Inflammatory macrophage treated with lipopolysaccharide for 1 hour (primary cell): ENCODE measurements at regions not wholly inside any gene's neighbourhood (a gene's known extent, or its start where the extent isn't known, plus 50 kb on each side); places are given as distances from the start of the nearest gene placed in this dataset.
A peak's percentile ranks its signal among the peaks of the same experiment; 100 is the strongest.
"Not testable (repeated sequence)": the region's sequence is repeated elsewhere in the genome, so short reads cannot be mapped to it uniquely, and the experiment has no call there.

Source experiments
- DNase-seq, 2 donors: peaks; one replicate each; pipeline ENCODE4 v3.0.0-alpha.2; 2020 to 2022

DNA sequence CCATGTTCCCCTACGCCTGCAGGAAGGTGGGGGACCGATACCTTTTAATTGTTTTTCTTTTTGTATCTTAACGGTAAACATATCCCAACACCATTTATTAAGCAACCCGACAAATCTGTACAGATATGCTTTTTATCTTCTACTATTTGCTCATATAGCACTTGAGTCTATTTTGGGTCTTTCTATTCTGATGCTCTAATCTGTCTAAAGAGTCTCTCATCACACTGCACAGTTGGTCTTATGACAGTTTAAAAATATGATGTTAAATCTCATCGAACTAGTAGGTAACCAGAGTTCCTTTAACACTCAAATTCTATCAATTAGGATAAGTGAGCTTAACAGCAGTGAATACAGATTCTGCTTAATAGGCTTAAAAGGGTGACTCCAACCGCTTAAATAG, 111.6 kb downstream of the SOCS6 start:
- DNase-seq, result no peak

DNA sequence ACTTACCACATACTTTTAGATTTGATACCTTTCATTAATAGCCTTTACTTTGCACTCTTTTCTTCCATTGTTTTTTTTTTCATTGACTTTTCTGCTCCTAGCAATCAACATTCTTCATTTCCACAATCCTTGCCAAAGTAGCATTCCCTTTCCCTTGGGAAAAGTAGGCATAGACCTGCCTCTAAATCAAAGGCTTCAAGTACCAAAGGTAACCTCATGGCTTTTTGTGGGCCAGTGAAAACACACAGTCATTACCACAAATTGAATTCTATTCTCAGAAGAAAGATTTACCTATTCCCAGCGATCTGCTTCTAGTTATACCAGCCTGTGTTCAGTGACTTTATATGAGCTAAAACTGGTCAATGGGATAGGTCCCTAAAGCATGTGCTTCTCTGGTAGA, 109.2 kb downstream of the SOCS6 start:
- DNase-seq, result no peak

DNA sequence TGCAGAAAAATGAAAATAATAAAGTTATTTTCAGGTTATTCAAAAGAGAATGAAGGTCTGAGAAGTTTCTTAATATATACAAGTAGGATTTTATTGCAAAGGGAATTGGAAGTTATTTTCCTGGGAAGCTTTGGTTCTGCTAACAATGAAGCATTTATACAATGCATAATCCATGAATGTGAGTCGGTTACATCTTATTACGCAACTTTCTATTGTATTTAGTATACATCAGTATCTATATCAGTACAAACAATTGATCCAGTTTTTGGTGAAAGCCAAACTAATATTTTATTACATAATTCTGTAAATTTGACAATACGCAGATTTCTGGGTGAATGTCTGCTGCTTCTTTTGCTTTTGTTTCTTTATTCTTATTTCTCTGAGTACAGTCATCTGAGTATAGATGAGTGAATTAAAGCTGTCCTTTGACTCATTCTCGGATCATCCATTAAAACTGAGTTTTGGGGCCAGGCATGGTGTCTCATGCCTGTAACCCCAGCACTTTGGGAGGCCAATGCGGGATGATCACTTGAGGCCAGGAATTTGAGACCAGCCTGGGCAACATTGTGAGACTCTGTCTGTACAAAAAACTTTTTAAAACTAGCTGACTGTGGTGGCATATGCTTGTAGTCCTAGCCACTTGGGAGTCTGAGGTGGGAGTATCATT, 108.5 kb downstream of the SOCS6 start:
- no peak for DNase-seq

DNA sequence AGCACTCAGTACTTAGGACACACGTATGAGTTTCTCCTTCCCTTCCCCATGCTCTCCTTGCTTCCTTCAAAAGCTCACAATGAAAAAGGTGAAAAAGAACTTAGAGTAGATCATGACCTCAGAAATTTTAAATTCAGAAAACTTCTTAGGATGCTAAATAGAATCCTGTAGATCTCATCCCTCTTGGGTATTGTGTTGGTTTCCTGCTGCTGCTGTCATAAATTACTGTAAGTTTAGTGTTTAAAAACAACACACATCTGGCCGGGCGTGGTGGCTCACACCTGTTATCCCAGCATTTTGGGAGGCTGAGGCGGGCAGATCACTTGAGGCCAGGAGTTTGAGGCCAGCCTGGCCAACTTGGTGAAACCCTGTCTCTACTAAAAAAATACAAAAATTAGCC, 106.9 kb downstream of the SOCS6 start:
- DNase-seq, result not testable (repeated sequence)

DNA sequence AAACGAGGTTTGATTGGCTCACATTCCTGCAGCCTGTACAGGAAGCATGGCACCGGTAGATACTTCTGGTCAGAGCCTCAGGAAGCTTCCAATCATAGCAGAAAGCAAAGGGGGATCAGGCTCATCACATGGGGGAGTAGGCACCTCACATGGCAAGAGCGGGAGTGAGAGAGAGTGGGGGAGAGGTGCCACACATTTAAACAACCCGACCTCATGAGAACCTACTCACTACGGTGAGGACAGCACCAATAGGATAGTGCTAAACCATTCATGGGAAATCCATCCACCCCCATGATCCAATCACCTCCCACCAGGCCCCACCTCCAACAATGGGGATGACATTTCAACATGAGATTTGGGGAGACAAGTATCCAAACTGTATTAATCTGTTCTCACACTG, 105.8 kb downstream of the SOCS6 start:
- no peak for DNase-seq

DNA sequence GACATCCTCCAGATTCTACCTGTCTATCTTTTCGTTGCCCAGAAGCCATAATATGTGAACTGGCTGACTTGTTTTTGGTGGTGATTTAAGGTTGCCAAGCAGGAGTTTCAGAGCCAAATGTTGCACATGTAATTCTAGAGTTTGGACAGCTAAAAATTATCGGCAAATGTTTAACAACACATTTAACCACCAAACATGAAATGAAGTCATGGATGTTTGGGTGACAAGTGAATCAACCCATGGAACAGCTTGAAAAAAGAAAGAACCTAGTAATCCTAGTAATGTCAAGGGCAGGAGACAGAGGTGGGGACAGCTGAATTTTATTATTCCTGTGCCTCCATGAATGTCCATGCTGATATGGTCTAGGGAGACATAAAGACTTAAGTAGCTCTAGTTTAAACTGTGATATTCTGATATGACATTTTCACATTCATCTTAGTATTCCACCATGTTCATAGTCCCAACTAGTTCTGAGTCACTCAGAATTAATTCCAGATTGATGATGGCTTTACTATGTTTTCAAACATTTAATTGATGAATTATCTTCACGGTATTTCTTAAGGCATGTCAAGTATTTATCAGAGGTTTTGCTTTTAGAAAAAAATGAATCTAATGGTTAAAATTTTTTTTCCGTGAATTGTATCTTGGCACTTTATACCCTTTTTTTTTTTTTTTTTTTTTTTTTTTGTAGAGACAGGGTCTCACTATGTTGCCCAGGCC, 101.7 kb downstream of the SOCS6 start:
- DNase-seq, result no peak

DNA sequence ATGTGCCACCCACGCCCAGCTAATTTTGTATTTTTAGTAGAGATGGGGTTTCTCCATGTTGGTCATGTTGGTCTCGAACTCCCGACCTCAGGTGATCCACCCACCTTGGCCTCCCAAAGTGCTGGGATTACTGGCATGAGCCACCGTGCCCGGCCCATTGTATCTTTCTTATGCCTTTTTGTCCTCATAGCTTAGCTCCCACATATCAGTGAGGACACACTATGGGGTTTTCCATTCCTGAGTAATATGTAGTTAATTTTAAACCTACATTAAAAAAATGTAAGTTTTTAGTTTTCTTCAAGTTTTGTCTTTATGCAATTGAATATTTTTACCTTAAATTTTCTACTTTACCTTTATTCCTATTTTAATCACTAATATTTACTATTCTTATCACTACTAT, 100.2 kb downstream of the SOCS6 start:
- peak; percentile 38 to 53 for DNase-seq

DNA sequence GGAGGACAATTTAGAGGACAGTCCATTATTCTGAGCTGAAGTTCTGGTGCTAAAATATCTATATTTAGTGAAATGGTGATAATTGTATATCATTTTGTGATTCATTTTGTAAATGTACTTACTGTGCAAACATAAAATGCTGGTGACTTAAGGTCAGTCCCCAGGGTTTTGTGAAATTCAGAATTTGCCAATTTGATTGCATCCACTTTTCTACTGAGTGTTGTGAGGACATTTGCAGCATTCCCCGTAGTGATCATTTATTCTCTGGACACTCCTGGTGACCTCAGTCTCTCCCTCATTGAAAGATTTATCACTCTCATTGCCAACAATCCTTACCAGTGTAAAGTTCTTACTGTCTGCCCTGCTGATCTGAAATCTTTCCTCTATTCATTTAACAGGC, 98.2 kb downstream of the SOCS6 start:
- peak in 1 of 2 donors; percentile 11 for DNase-seq

DNA sequence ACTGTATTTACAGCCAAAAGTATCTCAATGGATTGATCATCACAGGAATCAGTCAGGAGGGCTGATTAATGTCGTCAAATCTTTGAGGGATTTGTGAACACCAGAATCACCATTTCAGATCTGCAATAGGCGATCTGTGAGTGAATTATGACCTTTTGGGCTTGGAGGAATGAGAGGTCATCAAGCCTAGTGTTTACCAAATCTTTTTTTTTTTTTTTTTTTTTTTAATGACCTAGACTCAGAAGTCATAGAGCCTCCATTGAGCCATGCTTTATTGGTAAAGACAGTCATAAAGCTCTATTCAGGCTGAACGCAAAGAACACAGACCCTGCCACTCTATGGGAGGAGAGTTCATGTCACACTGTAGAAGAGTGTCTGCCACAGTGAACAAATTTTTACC, 97.7 kb downstream of the SOCS6 start:
- no peak for DNase-seq

DNA sequence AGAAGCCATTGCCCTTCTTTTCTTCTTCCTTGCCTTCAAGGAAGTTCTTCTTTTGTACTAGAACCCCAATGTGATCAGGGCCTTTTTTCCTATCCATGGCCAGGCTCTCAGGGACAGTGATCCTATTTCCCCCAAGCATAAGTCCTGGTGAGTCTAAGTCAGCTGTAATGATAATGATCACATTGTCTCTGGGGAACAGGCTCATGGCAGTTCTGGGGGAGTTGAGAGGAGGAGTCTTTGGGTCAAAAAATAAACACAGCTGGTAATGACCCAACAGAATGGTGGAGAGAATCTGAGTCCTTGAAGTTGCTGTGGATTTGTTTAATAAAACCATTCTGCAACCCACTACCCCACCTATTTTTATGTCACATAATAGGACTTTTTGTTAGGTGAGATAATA, 96.6 kb downstream of the SOCS6 start:
- DNase-seq, result no peak

DNA sequence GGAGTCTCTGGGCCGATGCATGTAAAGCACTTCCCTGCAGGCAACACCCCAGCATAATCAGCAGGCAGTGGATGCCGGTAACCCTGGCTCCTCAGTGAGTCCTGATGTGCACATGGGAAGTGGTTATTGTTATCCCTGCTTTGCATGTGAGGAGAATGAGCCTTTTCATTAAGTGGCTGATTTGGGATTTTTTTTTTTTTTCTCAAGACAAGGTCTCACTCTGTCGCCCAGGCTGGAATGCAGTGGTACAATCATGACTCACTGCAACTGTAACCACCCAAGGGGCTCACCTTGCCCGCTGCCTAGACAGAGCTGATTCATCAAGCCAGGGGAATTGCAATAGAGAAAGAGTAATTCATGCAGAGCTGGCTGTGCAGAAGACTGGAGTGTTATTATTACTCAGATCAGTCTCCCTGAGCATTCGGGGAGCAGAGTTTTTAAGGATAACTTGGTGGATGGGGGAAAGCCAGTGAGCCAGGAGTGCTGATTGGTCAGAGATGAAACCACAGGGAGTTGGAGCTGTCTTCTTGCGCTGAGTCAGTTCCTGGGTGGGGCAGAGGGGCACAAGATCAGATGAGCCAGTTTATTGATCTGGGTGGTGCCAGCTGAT, 95.4 kb downstream of the SOCS6 start:
- no peak for DNase-seq

DNA sequence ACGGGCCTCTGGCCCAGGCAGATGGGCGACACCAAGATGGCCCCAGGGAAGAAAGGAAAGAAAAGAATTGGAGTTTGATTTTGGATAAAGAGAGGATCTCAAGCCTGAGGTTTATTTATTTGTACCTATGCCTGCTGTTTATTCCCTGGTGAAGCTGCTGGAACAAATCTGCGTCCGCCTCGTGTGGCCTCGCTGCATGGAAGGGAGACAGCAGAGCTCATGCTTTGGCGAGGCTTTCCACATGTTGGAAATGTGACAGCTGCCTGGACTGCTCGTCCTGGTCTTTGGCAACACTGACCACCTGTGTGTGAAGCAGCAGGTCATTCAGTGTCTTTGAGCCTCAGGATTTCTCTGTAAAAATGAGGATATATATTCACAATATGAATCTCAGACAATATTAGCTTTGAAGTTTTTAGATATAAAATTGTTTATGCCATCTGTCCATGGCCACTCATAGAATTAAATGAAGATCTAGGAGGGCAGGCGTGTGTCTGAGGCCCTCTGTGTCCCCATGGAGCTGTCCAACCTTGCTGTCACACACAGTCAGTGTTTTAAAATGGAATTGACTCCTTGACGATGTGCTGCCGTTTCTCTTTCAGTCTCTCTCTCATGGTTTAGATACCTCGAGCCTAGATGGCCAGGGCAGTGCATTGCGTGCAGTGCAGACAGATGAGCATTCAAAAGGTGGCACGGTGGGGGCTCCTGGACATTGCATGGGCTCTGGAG, 94.3 kb downstream of the SOCS6 start:
- DNase-seq, result no peak

DNA sequence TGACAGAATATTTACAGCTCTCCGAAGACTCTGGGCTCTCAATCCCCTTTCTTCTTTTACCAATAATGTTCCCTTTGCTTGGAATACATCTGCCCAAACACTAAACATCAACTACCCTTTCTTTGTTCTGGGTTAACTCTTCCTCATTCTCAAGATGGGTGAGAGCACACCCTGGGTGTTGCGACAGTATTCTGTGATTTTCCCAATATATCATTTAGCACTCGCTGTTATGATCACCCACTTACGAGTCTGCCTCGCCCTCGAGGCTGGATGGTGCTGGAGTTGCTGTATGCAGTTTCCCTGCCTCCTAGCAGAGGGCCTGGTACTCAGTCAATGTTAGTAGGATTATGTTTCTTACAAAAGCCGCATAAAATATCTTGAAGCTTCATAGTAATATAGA, 93.2 kb downstream of the SOCS6 start:
- peak; percentile 75 to 76 for DNase-seq

DNA sequence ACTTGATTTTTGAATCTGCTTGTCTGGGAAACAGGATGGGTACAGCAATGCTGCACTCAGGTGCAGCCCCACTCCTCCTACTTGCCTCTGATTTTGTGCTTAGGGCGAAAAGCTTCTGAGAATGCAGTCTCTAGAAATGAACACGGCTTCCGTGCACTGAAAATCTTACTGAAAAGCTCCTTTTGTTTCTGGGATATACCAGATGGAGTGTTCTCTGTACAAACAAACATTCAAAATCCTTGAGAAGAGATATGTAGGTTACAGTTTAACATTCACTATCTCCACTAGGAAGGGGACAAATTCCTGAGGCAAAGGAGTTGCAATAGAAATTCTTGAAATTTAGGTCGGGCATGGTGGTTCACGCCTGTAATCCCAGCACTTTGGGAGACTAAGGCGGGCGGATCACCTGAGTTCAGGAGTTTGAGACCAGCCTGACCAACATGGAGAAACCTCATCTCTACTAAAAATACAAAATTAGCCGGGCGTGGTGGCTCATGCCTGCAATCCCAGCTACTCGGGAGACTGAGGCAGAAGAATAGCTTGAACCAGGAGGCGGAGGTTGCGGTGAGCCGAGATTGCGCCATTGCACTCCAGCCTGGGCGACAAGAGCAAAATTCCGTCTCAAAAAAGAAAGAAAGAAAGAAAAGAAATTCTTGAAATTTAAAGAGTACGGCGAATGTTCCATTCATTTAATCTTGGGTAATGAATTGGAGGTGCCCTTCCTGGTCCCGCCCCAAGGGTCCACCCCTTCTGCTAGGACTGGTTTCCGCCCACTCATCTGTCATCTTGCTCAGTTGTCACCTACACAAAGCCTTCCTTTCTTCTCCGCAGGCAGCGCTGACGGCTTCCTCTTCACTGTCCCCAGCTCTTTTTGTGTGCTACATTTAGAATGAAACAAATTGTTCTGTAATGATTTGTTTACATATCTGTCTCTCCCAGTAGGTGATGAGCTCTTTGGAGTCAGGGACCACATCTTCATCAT, 92.4 kb downstream of the SOCS6 start:
- DNase-seq, result peak; percentile 33 to 50
